H1 (cell line): ENCODE measurements at regions not wholly inside any gene's neighbourhood (a gene's known extent, or its start where the extent isn't known, plus 50 kb on each side); places are given as distances from the start of the nearest gene placed in this dataset.

Experiments used
- BRCA1 ChIP-seq: IDR thresholded peaks from 2 replicates; pipeline ENCODE4 v1.6.1; 2012; ENCODE audit warnings: low read depth, low read length, improper control_type of control experiment
- CTCF ChIP-seq, 3 experiments: IDR thresholded peaks; 1 replicate in 2 of 3; 2 replicates in 1 of 3; pipeline versions ENCODE4 v1.5.1 to v1.6.1; 2011; ENCODE audit warnings: low read length in 3 of 3, mild to moderate bottlenecking in 3 of 3, inconsistent platforms in 2 of 3, low read depth in 1 of 3, moderate library complexity in 1 of 3; ENCODE audit not compliant: insufficient read depth in 1 of 3; ENCODE audit errors: control extremely low read depth in 1 of 3
- POLR2A ChIP-seq, 2 experiments: IDR thresholded peaks; 1 replicate in 1 of 2; 2 replicates in 1 of 2; pipeline ENCODE4 v1.6.1; 2011; ENCODE audit warnings: low read depth in 2 of 2, low read length in 2 of 2, mild to moderate bottlenecking in 2 of 2; ENCODE audit errors: control extremely low read depth in 1 of 2

- no peak for TF ChIP-seq BRCA1
- TF ChIP-seq CTCF (IDR thresholded peaks at IDR 0.05; ENCODE audit: control extremely low read depth in 1 of 3, insufficient read depth in 1 of 3, low read depth in 1 of 3, low read length in 3 of 3), result no peak
- no peak for TF ChIP-seq POLR2A (IDR thresholded peaks at IDR 0.05; ENCODE audit: control extremely low read depth in 1 of 2, low read depth in 2 of 2, low read length in 2 of 2)
Measured at GRCh38 chr12:58138424-58138823, 197.1 kb downstream of the ATP23 start.
